ENCODE measurements at regions not wholly inside any gene's neighbourhood (a gene's known extent, or its start where the extent isn't known, plus 50 kb on each side); places are given as distances from the start of the nearest gene placed in this dataset.

- intact Hi-C loops (cut with DNase I) = no loop called here
- no peak for DNase-seq
- TF ChIP-seq CTCF (IDR thresholded peaks at IDR 0.05) (no peak), POLR2A (IDR thresholded peaks at IDR 0.05) (no peak)
- H3K4me3 ChIP-seq (replicated peaks in 1 of 3) = no peak overlapping the region
- H3K4me1 ChIP-seq = no peaks in the 10 kb centered on the region
- H3K36me3 ChIP-seq = no peaks in the 10 kb centered on the region
- H3K9me3 ChIP-seq = no peaks in the 10 kb centered on the region
- H3K27ac ChIP-seq = no peak overlapping the region
- 49 to 60% methylated on average over 4 of the region's 4 CpGs for WGBS, 2 donors
- H3K27me3 ChIP-seq = no peaks in the 10 kb centered on the region
These were observed 227.4 kb upstream of the DCBLD2 start for GRCh38 chr3:99128725-99129505.

GRCh38 chr3:99128235-99128634 is 226.7 kb upstream of the DCBLD2 start:
- Histone ChIP-seq H3K27ac (no peak overlapping the region), H3K36me3 (no peaks in the 10 kb centered on the region), H3K27me3 (no peaks in the 10 kb centered on the region), H3K9me3 (no peaks in the 10 kb centered on the region), H3K4me1 (no peaks in the 10 kb centered on the region), H3K4me3 (replicated peaks in 1 of 3) (no peak overlapping the region)
- TF ChIP-seq CTCF (IDR thresholded peaks at IDR 0.05) = no peak
- TF ChIP-seq POLR2A (IDR thresholded peaks at IDR 0.05) = no peak
- intact Hi-C loops (cut with DNase I) = no loop called here
- no peak for DNase-seq
- 78 to 81% methylated on average over 2 of the region's 2 CpGs for WGBS, 2 donors

- Histone ChIP-seq H3K4me3 (replicated peaks in 1 of 3) (no peak overlapping the region), H3K27me3 (no peaks in the 10 kb centered on the region), H3K27ac (no peak overlapping the region), H3K9me3 (no peaks in the 10 kb centered on the region), H3K36me3 (no peaks in the 10 kb centered on the region), H3K4me1 (no peaks in the 10 kb centered on the region)
- intact Hi-C loops (cut with DNase I) = no loop called here
- DNase-seq = no peak
- TF ChIP-seq CTCF (IDR thresholded peaks at IDR 0.05) (no peak), POLR2A (IDR thresholded peaks at IDR 0.05) (no peak)
- WGBS, 2 donors = 91% methylated on average over 1 of the region's 1 CpG
These were observed 224.8 kb upstream of the DCBLD2 start for GRCh38 chr3:99126316-99126715.

- intact Hi-C loops (cut with DNase I) = no loop called here
- 93 to 100% methylated on average over 1 of the region's 1 CpG for whole genome bisulfite sequencing, 2 donors
These were observed 217.9 kb upstream of the DCBLD2 start for GRCh38 chr3:99119385-99119784.

More at GRCh38 chr3:99119385-99119784, 217.9 kb upstream of the DCBLD2 start:
- H3K4me3 ChIP-seq (replicated peaks in 1 of 3) = no peak overlapping the region
- H3K36me3 ChIP-seq = no peaks in the 10 kb centered on the region
- no peaks in the 10 kb centered on the region for H3K27me3 ChIP-seq
- H3K4me1 ChIP-seq = no peaks in the 10 kb centered on the region
- DNase-seq = no peak
- no peak overlapping the region for H3K27ac ChIP-seq
- no peak for TF ChIP-seq CTCF (IDR thresholded peaks at IDR 0.05)
- TF ChIP-seq POLR2A (IDR thresholded peaks at IDR 0.05) = no peak
- no peaks in the 10 kb centered on the region for H3K9me3 ChIP-seq
